Stimulated activated CD4-positive, alpha-beta T cell treated with anti-CD3 and anti-CD28 coated beads, Interleukin-1b, Interleukin-23, amount 100 ng/mL, for 1 hour (primary cell): ENCODE measurements at regions not wholly inside any gene's neighbourhood (a gene's known extent, or its start where the extent isn't known, plus 50 kb on each side); places are given as distances from the start of the nearest gene placed in this dataset.
"Not testable (repeated sequence)": the region's sequence is repeated elsewhere in the genome, so short reads cannot be mapped to it uniquely, and the experiment has no call there.

Experiments used
- DNase-seq, 2 donors: peaks; one replicate each; pipeline ENCODE4 v3.0.0-alpha.2; 2020; ENCODE audit warnings: low read depth in 2 of 2

DNA sequence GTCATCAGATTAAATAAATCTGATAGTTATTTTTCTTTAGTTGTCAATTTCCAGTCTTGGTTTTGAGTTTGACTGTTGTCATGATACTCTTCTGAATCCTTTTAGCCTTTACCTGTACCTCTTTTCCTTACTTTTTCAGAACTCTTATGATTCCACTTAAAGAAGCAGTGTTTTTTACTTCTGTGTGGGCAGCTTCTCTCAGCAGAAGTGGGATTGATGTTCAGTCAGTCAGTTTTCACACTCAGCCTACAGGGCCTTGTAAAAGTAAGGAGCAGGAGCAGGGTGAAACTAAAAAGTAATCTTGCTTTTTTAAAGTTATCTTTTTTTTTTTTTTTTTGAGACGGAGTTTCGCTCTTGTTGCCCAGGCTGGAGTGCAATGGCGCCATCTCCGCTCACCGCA is 75.1 kb downstream of the HAUS1 start:
- no peak for DNase-seq

DNA sequence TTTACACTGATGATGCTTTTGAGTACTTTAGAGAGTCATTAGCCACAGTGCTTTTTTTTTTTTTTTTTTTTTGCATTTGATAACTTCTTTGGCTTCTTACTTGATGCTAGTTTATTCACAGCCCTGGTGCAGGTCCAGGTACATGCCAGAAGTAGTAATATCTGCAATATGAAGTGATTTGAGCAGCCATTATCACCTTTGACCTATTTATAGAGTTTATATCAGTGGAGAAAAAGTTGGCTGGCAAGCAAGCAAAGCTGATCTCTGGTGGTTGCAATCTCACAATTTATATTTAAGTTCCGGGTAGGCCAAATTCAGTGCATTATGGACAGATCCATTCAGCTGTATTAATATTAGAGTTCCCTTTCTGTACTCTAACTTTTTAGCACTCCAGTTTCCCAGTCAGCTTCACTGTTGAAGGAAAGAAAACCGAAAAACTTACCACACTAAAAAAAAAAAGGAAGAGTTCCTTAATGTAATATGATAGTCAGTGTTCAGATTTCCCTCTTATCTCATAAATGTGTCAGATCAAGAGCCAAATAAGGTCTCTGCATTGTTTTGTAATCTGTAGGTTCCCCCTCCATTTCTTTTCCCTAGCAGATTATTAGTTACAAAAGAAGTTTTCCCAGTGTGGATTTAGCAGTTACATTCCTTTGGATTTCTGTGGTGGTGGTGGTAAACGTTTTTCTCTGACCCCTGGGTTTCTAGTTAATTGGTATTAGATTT is 78.6 kb downstream of the HAUS1 start:
- DNase-seq, result no peak

- DNase-seq, result not testable (repeated sequence)
Measured at GRCh38 chr18:46184296-46184695, 80.1 kb downstream of the HAUS1 start.

- no peak for DNase-seq
Measured at GRCh38 chr18:46184727-46185126, 80.5 kb downstream of the HAUS1 start.

DNA sequence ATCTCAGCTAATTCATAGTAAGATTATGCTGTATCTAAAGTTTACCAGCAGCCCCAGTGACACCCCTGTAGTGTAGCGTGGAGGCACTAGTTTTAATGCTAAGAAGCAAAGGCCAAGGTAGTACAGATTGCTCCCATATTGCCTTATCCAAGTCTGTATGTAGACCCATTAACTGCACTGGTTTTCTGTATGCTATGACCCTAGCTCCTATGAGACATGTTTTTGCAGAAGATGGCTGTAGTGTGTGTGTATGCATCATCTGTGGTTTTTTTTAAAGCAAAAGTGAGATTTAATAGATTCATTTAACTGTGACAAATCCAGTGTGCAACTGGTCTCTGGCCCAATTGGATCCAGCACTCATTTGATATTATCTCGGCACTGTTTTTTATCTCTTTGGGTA is 86.5 kb downstream of the HAUS1 start:
- DNase-seq, result no peak

DNA sequence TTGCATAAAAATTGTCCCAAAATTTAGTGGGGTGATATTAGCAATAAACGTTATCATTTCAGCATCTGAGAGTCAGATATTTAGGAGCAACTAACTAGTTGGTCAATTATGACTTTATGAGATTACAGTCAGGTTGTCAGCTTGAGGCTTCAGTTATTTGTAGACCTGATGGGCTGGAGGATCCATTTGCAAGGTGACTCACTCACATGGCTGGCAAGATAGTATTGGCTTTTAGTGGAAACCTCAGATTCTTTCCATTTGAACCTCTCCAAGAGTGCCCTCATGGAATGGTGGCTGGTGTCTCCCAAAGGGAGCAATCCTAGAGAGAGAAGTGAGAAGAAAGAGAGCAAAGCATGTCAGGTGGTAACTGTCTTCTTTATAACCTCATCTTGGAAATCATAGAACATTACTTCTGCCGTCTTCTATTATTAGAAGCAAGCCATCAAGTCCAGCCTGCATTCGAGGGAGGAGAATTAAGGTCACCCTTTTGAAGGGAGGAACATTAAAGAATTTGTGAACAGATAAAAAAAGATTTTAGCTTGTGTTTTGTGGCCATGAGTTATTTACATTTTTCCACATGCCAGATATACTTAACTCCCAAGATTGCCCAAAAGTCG is 92.5 kb downstream of the HAUS1 start:
- no peak for DNase-seq

GRCh38 chr18:46199515-46200147 is 95.4 kb downstream of the HAUS1 start:
- DNase-seq, result no peak

GRCh38 chr18:46200178-46201055 is 96.2 kb downstream of the HAUS1 start:
- DNase-seq, result not testable (repeated sequence)

GRCh38 chr18:46204143-46204542 is 100.0 kb downstream of the HAUS1 start:
- no peak for DNase-seq

GRCh38 chr18:46207985-46208384 is 103.8 kb downstream of the HAUS1 start:
- DNase-seq, result no peak

DNA sequence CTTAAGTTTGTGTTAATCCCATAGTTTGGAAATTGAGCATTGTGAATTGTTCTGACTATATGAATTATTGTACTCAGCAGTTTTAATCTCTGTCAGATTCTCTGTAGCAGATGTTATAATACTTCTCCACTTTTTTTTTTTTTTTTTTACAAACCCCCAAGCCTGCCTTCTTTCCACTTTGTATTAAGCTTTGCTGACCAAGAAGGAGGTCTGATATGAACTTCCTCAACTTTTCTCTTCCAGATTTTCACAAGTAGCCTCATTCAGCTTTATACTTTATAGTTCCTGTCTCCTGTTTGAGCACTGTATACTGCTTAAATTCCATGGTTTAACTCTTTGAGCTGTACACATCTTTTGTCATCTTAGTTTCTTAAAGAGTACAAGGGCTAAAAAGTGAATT is 105.0 kb downstream of the HAUS1 start:
- DNase-seq, result no peak

DNA sequence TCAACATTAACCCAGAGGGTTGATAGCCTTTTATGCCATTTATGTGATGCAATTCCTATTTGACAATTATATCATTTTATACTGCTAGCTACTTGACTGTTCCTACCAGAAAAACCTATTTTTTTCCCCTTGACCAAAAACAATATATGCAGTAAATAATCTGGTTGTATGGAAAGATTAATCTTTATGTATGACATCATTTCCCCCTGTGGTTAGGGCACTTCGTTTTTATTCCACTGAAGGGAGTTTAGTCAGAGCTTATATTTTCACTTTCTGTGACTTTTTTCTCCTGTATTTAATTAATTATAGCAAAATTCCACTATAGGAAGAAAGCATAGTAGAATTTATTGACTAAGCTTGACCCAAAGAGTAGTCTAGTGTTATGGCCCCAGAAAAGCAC is 107.6 kb downstream of the HAUS1 start:
- DNase-seq, result no peak

- no peak for DNase-seq
Measured at GRCh38 chr18:46212398-46212797, 108.2 kb downstream of the HAUS1 start.

GRCh38 chr18:46213295-46213694 is 109.1 kb downstream of the HAUS1 start:
- no peak for DNase-seq

GRCh38 chr18:46214435-46214834 is 110.2 kb downstream of the HAUS1 start:
- DNase-seq, result no peak

DNA sequence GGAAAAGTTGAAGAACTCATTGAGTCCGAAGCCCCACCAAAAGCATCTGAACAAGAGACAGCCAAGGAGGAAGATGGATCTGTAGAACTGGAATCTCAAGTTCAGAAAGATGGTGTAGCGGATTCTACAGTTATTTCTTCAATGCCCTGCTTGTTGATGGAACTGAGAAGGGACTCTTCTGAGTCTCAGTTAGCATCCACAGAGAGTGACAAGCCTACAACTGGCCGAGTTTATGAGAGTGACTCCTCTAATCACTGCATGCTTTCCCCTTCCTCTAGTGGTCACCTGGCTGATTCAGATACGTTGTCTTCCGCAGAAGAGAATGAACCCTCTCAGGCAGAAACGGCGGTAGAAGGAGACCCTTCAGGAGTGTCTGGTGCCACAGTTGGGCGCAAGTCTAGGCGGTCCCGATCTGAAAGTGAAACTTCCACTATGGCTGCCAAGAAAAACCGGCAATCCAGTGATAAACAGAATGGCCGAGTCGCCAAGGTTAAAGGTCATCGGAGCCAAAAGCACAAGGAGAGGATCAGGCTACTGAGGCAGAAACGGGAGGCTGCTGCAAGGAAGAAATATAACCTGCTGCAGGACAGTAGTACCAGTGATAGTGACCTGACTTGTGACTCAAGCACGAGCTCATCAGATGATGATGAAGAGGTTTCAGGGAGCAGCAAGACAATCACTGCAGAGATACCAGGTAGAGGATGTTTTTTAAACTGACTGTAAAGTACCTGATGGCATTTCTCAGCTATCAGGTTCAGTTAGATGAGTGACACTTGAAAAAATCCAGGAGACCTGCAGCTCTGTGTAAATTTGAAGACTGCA is 111.9 kb downstream of the HAUS1 start:
- no peak for DNase-seq

DNA sequence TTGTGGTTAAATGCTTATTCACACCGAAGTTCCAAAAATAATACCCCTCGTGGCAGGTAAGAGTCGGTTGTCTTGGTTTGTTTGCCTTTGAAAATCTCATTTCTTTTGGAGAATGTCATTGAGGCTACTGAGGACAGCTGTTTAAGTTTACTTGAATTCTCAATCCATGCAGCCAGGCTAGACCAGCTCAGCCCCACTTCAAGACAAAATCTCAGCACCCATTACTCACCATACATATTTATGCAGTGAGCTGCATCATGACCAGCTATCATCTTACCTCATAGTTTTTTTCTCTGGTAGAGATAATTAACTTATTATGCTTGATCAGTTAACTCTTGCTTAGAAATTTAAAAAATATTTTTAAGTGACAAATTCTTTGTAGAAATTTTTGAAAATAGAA is 115.9 kb downstream of the HAUS1 start:
- no peak for DNase-seq

GRCh38 chr18:46222093-46222492 is 117.9 kb downstream of the HAUS1 start:
- no peak for DNase-seq

- no peak for DNase-seq
Measured at GRCh38 chr18:46222710-46223360, 118.7 kb downstream of the HAUS1 start.

DNA sequence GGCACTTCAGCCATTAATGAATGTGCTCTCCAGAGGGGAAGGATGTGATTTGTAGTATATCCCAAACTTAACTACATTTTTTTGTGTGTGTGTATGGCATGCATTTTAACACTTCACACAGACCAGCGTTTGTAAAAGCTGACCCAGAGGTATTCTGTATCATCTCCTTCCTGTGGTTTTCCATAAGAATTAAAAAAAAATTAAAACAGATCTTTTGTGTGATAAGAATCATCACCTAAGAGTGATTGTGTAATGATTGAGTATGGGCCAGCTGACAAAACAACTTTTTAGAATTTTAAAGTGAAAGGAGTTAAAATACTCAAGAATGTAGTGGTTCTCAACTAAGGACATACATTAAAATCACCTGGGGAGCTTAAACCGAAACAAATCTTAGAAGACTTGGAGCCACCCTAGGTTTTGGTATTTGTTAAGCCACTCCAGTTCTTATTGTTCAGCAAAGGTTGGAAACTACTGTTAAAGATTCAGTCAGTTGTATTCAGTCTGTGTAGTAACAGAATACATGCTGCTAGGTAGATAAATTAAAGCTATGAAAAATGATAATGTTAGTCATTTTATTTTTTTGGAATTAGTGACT is 120.1 kb downstream of the HAUS1 start:
- no peak for DNase-seq
